ENCODE measurements at regions not wholly inside any gene's neighbourhood (a gene's known extent, or its start where the extent isn't known, plus 50 kb on each side); places are given as distances from the start of the nearest gene placed in this dataset.
"Not testable (repeated sequence)": the region's sequence is repeated elsewhere in the genome, so short reads cannot be mapped to it uniquely, and the experiment has no call there.

DNA sequence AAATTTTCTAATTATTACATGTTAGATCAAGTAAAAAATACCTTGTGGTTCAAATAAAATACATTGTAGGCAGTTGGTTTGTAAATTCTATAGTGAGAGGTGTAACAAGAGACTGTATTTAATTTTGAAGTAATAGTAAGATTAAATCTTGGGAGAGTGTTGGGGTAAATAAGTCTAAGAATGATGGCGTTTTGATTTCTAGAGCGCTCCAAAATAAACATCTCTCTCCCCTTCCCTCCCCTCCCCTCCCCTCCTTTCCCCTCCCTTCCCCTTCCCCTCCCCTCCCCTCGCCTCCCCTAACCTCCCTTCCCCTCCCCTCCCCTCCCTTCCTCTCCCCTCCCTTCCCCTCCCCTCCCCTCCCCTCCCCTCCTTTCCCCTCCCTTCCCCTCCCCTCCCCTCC is 200.6 kb upstream of the EEF2KMT start:
- peaks cover 2% of the 10 kb centered on the region; the same call in 1 of the 2 replicates for H3K9me3 ChIP-seq (ENCODE audit: low read depth, low read length)
- H3K4me3 ChIP-seq, result no peak overlapping the region
- TF ChIP-seq EZH2 (IDR thresholded peaks at IDR 0.05), result no peak
- TF ChIP-seq FOXP2 (optimal IDR thresholded peaks at IDR 0.05; ENCODE audit: control extremely low read depth, extremely low read length, insufficient read depth), result no peak
- no peak for TF ChIP-seq POLR2AphosphoS5 (IDR thresholded peaks at IDR 0.05; ENCODE audit: borderline replicate concordance, low read depth, low read length)
- no peak overlapping the region for H3K27ac ChIP-seq
- no peak overlapping the region for H3K9ac ChIP-seq (ENCODE audit: insufficient read length)
- H3K36me3 ChIP-seq (ENCODE audit: insufficient read depth, low read length), result no peaks in the 10 kb centered on the region
- DNase-seq (ENCODE audit: low read depth, low spot score), result no peak

- Histone ChIP-seq H3K4me3 (no peak overlapping the region), H3K9me3 (ENCODE audit: low read depth, low read length) (no peaks in the 10 kb centered on the region), H3K9ac (ENCODE audit: insufficient read length) (no peak overlapping the region), H3K36me3 (ENCODE audit: insufficient read depth, low read length) (no peaks in the 10 kb centered on the region), H3K27ac (no peak overlapping the region)
- no peak for DNase-seq (ENCODE audit: low read depth, low spot score)
- TF ChIP-seq EZH2 (IDR thresholded peaks at IDR 0.05), result no peak
- no peak for TF ChIP-seq POLR2AphosphoS5 (IDR thresholded peaks at IDR 0.05; ENCODE audit: borderline replicate concordance, low read depth, low read length)
- no peak for TF ChIP-seq FOXP2 (optimal IDR thresholded peaks at IDR 0.05; ENCODE audit: control extremely low read depth, extremely low read length, insufficient read depth)
Observed at GRCh38 chr16:5296176-5296575, 198.6 kb upstream of the EEF2KMT start.

DNA sequence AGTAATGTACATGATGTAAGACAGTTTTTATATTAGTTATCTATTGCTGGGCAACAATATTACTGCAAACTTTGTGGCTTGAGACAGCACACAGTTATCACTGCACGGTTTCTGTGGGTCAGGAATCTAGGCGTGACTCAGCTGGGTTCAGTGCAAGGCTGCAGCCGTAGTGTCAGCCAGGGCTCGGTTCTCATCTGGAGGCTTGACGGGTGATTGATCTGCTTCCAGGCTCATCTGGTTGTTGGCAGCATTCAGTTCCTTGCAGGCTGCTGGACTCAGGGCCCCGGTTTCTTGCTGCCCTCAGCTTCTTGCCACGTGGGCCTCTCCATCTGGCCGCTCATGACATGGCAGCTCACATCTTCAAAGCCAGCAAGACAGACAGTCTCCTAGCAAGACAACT is 197.7 kb upstream of the EEF2KMT start:
- H3K27ac ChIP-seq; H3K36me3 ChIP-seq (ENCODE audit: insufficient read depth, low read length); H3K4me3 ChIP-seq; DNase-seq (ENCODE audit: low read depth, low spot score); H3K9me3 ChIP-seq (ENCODE audit: low read depth, low read length); H3K9ac ChIP-seq (ENCODE audit: insufficient read length): not testable (repeated sequence)

GRCh38 chr16:5282152-5282551 is 184.6 kb upstream of the EEF2KMT start:
- H3K36me3 ChIP-seq (ENCODE audit: insufficient read depth, low read length); H3K9ac ChIP-seq (ENCODE audit: insufficient read length); H3K9me3 ChIP-seq (ENCODE audit: low read depth, low read length); H3K4me3 ChIP-seq; DNase-seq (ENCODE audit: low read depth, low spot score); H3K27ac ChIP-seq: not testable (repeated sequence)

DNA sequence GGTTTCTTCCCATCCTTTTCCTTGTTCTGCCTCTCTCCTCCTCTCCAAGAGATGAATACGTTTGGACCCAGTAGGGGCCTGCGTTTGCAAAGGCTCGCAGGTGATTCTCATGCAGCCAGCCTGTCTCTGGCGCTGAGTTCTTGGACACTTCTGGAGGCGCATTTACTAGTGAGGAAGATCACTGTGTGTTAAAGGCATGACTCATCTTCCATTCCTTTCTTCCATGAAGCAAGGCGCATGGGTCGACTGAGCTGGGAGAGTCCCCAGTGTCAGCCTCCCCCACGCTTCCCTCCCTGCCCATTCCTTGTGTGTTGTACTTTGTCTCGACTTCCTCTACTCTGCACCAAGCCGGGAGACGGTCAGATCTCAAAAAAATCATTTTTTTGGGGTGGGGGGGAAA is 159.9 kb upstream of the EEF2KMT start:
- TF ChIP-seq FOXP2 (optimal IDR thresholded peaks at IDR 0.05; ENCODE audit: control extremely low read depth, extremely low read length, insufficient read depth) (no peak), POLR2AphosphoS5 (IDR thresholded peaks at IDR 0.05; ENCODE audit: borderline replicate concordance, low read depth, low read length) (no peak), EZH2 (IDR thresholded peaks at IDR 0.05) (no peak)
- no peaks in the 10 kb centered on the region for H3K36me3 ChIP-seq (ENCODE audit: insufficient read depth, low read length)
- H3K27ac ChIP-seq, result no peak overlapping the region
- H3K4me3 ChIP-seq, result no peak overlapping the region
- no peaks in the 10 kb centered on the region for H3K9me3 ChIP-seq (ENCODE audit: low read depth, low read length)
- H3K9ac ChIP-seq (ENCODE audit: insufficient read length), result no peak overlapping the region
- DNase-seq (ENCODE audit: low read depth, low spot score), result no peak

DNA sequence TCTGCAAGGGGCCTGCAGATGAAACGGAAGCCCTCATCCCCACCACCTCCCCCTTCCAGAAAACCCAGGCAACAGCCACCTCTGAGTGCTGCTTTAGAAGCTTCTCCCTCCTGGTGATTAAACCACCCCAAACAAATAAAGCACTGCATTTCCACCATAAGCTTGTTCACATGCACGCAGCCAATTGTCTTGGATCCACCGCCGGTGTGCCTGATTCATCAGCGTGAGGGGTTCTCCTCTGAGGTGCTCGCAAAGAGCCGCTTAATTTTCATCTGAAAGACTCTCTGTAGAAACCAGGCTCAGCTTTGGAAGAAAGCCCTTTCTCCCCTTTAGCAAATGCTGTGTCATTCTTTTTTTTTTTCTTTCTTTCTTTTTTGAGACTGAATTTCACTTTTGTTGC is 155.2 kb upstream of the EEF2KMT start:
- H3K36me3 ChIP-seq (ENCODE audit: insufficient read depth, low read length), result no peaks in the 10 kb centered on the region
- no peak for DNase-seq (ENCODE audit: low read depth, low spot score)
- H3K27ac ChIP-seq, result no peak overlapping the region
- H3K9me3 ChIP-seq (ENCODE audit: low read depth, low read length), result no peaks in the 10 kb centered on the region
- no peak overlapping the region for H3K4me3 ChIP-seq
- TF ChIP-seq EZH2 (IDR thresholded peaks at IDR 0.05), result no peak
- H3K9ac ChIP-seq (ENCODE audit: insufficient read length), result no peak overlapping the region

DNA sequence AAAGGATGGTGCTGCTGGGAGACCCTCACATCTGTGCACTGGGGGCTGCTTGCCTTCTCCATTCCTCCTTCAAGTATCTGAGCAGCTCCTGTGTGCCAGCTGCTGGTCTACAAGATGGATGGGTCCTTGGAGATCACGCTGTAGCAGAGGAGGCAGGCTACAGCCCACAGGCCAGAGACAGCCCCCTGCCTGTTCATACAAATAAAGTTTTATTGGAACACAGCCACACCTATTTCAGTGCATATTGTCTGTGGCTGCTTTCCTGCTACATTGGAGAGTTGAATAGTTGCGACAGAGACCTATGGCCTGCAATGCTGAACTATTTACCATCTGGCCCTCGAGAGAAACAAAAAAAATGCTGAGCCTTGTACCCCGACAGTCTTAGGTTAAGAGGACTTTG is 149.8 kb upstream of the EEF2KMT start:
- H3K36me3 ChIP-seq (ENCODE audit: insufficient read depth, low read length); H3K9me3 ChIP-seq (ENCODE audit: low read depth, low read length); H3K4me3 ChIP-seq; DNase-seq (ENCODE audit: low read depth, low spot score); H3K9ac ChIP-seq (ENCODE audit: insufficient read length); H3K27ac ChIP-seq: not testable (repeated sequence)

DNA sequence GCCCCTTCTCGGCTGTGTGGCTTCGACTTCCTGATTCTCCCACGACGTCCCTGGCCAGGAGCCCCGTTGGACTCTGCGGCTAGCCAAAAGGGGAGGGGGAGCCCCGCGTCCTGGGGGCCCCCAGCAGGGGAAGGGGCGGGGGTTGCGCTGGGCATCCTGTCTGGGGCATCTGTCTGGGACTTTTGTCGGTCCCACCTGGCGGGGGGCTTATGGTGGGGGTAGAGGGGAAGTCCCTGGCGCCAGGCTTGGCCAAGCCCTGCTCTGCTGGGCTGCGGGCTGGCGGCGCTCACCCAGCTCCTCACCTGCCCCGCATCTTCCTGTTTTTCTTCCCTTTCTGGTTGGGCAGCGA is 142.7 kb upstream of the EEF2KMT start:
- not testable (repeated sequence) for H3K9ac ChIP-seq (ENCODE audit: insufficient read length); H3K36me3 ChIP-seq (ENCODE audit: insufficient read depth, low read length); H3K9me3 ChIP-seq (ENCODE audit: low read depth, low read length); H3K27ac ChIP-seq; DNase-seq (ENCODE audit: low read depth, low spot score); H3K4me3 ChIP-seq

- not testable (repeated sequence) for H3K27ac ChIP-seq; H3K9me3 ChIP-seq (ENCODE audit: low read depth, low read length); H3K4me3 ChIP-seq; DNase-seq (ENCODE audit: low read depth, low spot score); H3K9ac ChIP-seq (ENCODE audit: insufficient read length); H3K36me3 ChIP-seq (ENCODE audit: insufficient read depth, low read length)
Observed at GRCh38 chr16:5239472-5240277, 142.1 kb upstream of the EEF2KMT start.

DNA sequence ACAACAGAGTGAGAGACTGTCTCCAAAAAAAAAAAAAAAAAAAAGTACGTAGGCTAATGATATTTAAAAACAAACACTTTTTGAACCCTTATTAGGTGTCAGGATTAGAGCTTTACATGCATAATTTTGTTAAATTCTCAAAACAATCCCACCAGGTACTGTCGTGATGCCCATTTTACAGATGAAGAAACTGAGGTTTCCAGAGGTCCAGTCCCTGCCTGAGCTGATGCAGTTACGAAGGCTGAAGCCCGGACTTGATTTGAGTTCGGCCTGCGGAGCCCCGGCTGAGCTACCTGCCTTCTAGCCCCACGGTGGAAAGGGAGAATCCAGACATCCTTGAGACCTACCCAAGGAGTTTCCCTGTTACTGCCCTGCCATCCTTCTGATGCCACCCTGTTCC is 137.5 kb upstream of the EEF2KMT start:
- H3K27ac ChIP-seq, result no peak overlapping the region
- H3K4me3 ChIP-seq, result no peak overlapping the region
- no peak for TF ChIP-seq POLR2AphosphoS5 (IDR thresholded peaks at IDR 0.05; ENCODE audit: borderline replicate concordance, low read depth, low read length)
- no peak for TF ChIP-seq EZH2 (IDR thresholded peaks at IDR 0.05)
- TF ChIP-seq FOXP2 (optimal IDR thresholded peaks at IDR 0.05; ENCODE audit: control extremely low read depth, extremely low read length, insufficient read depth), result no peak
- no peak overlapping the region for H3K9ac ChIP-seq (ENCODE audit: insufficient read length)
- H3K36me3 ChIP-seq (ENCODE audit: insufficient read depth, low read length), result no peaks in the 10 kb centered on the region
- DNase-seq (ENCODE audit: low read depth, low spot score), result no peak
- H3K9me3 ChIP-seq (ENCODE audit: low read depth, low read length), result no peaks in the 10 kb centered on the region

All from SK-N-MC (cell line).